Natural killer cell treated with Interleukin-12 subunit alpha and Interleukin-12 subunit beta and Interleukin-15 and Interleukin-18, amount 100 ng/mL, for 72 hours (primary cell): ENCODE measurements at regions not wholly inside any gene's neighbourhood (a gene's known extent, or its start where the extent isn't known, plus 50 kb on each side); places are given as distances from the start of the nearest gene placed in this dataset.
A peak's percentile ranks its signal among the peaks of the same experiment; 100 is the strongest.

Experiments used
- ATAC-seq, 2 donors: fragments of 150-1000 bp; cut with Tn5 transposase in 1 of 2; sonication (Bioruptor Pico), chemical (Tn5 transposase) in 1 of 2; 2 replicates each; pipeline ENCODE4 v1.10.0; 2021
- DNase-seq: peaks from one replicate; pipeline ENCODE4 v3.0.0; 2022; ENCODE audit warnings: low spot score
- H3K27ac Mint-ChIP-seq, 2 donors: 1 replicate in 1 of 2; 2 replicates in 1 of 2; pipeline ENCODE4 v1.8.0; 2022; ENCODE audit warnings: mixed read lengths in 2 of 2, mild to moderate bottlenecking in 1 of 2, moderate library complexity in 1 of 2
- H3K27me3 Mint-ChIP-seq, 2 donors: 1 replicate in 1 of 2; 2 replicates in 1 of 2; pipeline ENCODE4 v1.8.0; 2022; ENCODE audit warnings: mixed read lengths in 2 of 2
- H3K36me3 Mint-ChIP-seq: one replicate; pipeline ENCODE4 v1.8.0; 2022; ENCODE audit warnings: mixed read lengths
- H3K4me1 Mint-ChIP-seq, 2 donors: 1 replicate in 1 of 2; 2 replicates in 1 of 2; pipeline ENCODE4 v1.8.0; 2022; ENCODE audit warnings: low read depth in 2 of 2, mixed read lengths in 2 of 2, mild to moderate bottlenecking in 1 of 2
- H3K4me3 Mint-ChIP-seq: one replicate; pipeline ENCODE4 v1.8.0; 2022; ENCODE audit warnings: mixed read lengths
- H3K9me3 Mint-ChIP-seq: 2 replicates; pipeline ENCODE4 v1.8.0; 2022; ENCODE audit warnings: mixed read lengths

GRCh38 chr5:34542818-34543217, 113.3 kb upstream of the RAI14 start:
- peaks cover 0 to 10% of the 10 kb centered on the region in 2 donors for H3K4me1 Mint-ChIP-seq
- H3K9me3 Mint-ChIP-seq: peaks cover 6% of the 10 kb centered on the region
- no peak overlapping the region for H3K27ac Mint-ChIP-seq
- peaks cover 4% of the 10 kb centered on the region for H3K36me3 Mint-ChIP-seq
- H3K4me3 Mint-ChIP-seq: no peak overlapping the region
- H3K27me3 Mint-ChIP-seq: peaks cover 23 to 33% of the 10 kb centered on the region in 2 donors
- peak in 1 of 2 donors; percentile 64 for ATAC-seq
- DNase-seq: no peak

- Mint-ChIP-seq H3K9me3 (peaks cover 6% of the 10 kb centered on the region), H3K36me3 (peaks cover 4% of the 10 kb centered on the region)
- DNase-seq: no peak
These were observed 112.4 kb upstream of the RAI14 start for GRCh38 chr5:34543687-34544086.

GRCh38 chr5:34544403-34544802, 111.7 kb upstream of the RAI14 start:
- Mint-ChIP-seq H3K4me3 (no peak overlapping the region), H3K27ac (no peak overlapping the region), H3K27me3 (peaks cover 17 to 32% of the 10 kb centered on the region in 2 donors), H3K9me3 (peaks cover 6% of the 10 kb centered on the region), H3K36me3 (peaks cover 4% of the 10 kb centered on the region), H3K4me1 (peaks cover 0 to 10% of the 10 kb centered on the region in 2 donors)
- no peak for DNase-seq
- ATAC-seq: no peak

More at GRCh38 chr5:34543687-34544086, 112.4 kb upstream of the RAI14 start:
- H3K4me1 Mint-ChIP-seq: peaks cover 0 to 10% of the 10 kb centered on the region in 2 donors
- peak overlapping the region in 1 of 2 donors; percentile 19 for H3K27ac Mint-ChIP-seq
- ATAC-seq: no peak
- H3K4me3 Mint-ChIP-seq: no peak overlapping the region
- peaks cover 23 to 32% of the 10 kb centered on the region in 2 donors for H3K27me3 Mint-ChIP-seq

GRCh38 chr5:34545164-34545563, 111.0 kb upstream of the RAI14 start:
- no peak for DNase-seq
- Mint-ChIP-seq H3K4me1 (peaks cover 0 to 10% of the 10 kb centered on the region in 2 donors), H3K27ac (no peak overlapping the region), H3K4me3 (no peak overlapping the region), H3K9me3 (peaks cover 6% of the 10 kb centered on the region), H3K36me3 (peaks cover 4% of the 10 kb centered on the region), H3K27me3 (peaks cover 10 to 26% of the 10 kb centered on the region in 2 donors)
- ATAC-seq: no peak

GRCh38 chr5:34545626-34546025, 110.5 kb upstream of the RAI14 start:
- Mint-ChIP-seq H3K9me3 (peaks cover 6% of the 10 kb centered on the region), H3K36me3 (peaks cover 4% of the 10 kb centered on the region), H3K27me3 (peaks cover 7 to 28% of the 10 kb centered on the region in 2 donors), H3K4me1 (peaks cover 0 to 10% of the 10 kb centered on the region in 2 donors), H3K4me3 (no peak overlapping the region), H3K27ac (no peak overlapping the region)
- no peak for ATAC-seq
- no peak for DNase-seq

- Mint-ChIP-seq H3K27me3 (peaks cover 7 to 25% of the 10 kb centered on the region in 2 donors), H3K27ac (no peak overlapping the region), H3K36me3 (peaks cover 4% of the 10 kb centered on the region), H3K9me3 (peaks cover 6% of the 10 kb centered on the region), H3K4me3 (no peak overlapping the region), H3K4me1 (peaks cover 0 to 9% of the 10 kb centered on the region in 2 donors)
- ATAC-seq: no peak
- no peak for DNase-seq
These were observed 108.6 kb upstream of the RAI14 start for GRCh38 chr5:34547300-34548085.

- Mint-ChIP-seq H3K27ac (no peak overlapping the region), H3K4me1 (peaks cover 0 to 4% of the 10 kb centered on the region in 2 donors), H3K36me3 (peaks cover 4% of the 10 kb centered on the region), H3K4me3 (no peak overlapping the region), H3K27me3 (peaks cover 7 to 19% of the 10 kb centered on the region in 2 donors), H3K9me3 (peaks cover 6% of the 10 kb centered on the region)
- ATAC-seq: no peak
- no peak for DNase-seq
These were observed 108.1 kb upstream of the RAI14 start for GRCh38 chr5:34548086-34548403.

- H3K27ac Mint-ChIP-seq: no peak overlapping the region
- H3K27me3 Mint-ChIP-seq: peaks cover 7 to 16% of the 10 kb centered on the region in 2 donors
- ATAC-seq (no peak), DNase-seq (no peak)
- no peaks in the 10 kb centered on the region for H3K4me1 Mint-ChIP-seq
- no peaks in the 10 kb centered on the region for H3K36me3 Mint-ChIP-seq
- peaks cover 6% of the 10 kb centered on the region for H3K9me3 Mint-ChIP-seq
- H3K4me3 Mint-ChIP-seq: no peak overlapping the region
These were observed 105.9 kb upstream of the RAI14 start for GRCh38 chr5:34550247-34550646.

- Mint-ChIP-seq H3K27ac (no peak overlapping the region), H3K4me1 (no peaks in the 10 kb centered on the region), H3K27me3 (peaks cover 3 to 16% of the 10 kb centered on the region in 2 donors), H3K36me3 (no peaks in the 10 kb centered on the region), H3K9me3 (peaks cover 6% of the 10 kb centered on the region), H3K4me3 (no peak overlapping the region)
- DNase-seq (no peak), ATAC-seq (no peak)
These were observed 105.2 kb upstream of the RAI14 start for GRCh38 chr5:34550964-34551363.

GRCh38 chr5:34551911-34552433, 104.2 kb upstream of the RAI14 start:
- ATAC-seq: no peak
- DNase-seq: no peak
- Mint-ChIP-seq H3K4me3 (no peak overlapping the region), H3K9me3 (peaks cover under 1% of the 10 kb centered on the region), H3K27me3 (peaks cover 0 to 11% of the 10 kb centered on the region in 2 donors), H3K27ac (no peak overlapping the region), H3K4me1 (no peaks in the 10 kb centered on the region), H3K36me3 (no peaks in the 10 kb centered on the region)

GRCh38 chr5:34552686-34553085, 103.4 kb upstream of the RAI14 start:
- Mint-ChIP-seq H3K36me3 (no peaks in the 10 kb centered on the region), H3K4me1 (no peaks in the 10 kb centered on the region), H3K9me3 (no peaks in the 10 kb centered on the region), H3K27me3 (peaks cover 3 to 11% of the 10 kb centered on the region in 2 donors), H3K27ac (no peak overlapping the region), H3K4me3 (no peak overlapping the region)
- no peak for DNase-seq
- ATAC-seq: no peak

- ATAC-seq (no peak), DNase-seq (no peak)
- H3K27me3 Mint-ChIP-seq: peaks cover 11 to 17% of the 10 kb centered on the region in 2 donors
- H3K36me3 Mint-ChIP-seq: no peaks in the 10 kb centered on the region
- H3K9me3 Mint-ChIP-seq: no peaks in the 10 kb centered on the region
- no peaks in the 10 kb centered on the region for H3K4me1 Mint-ChIP-seq
- H3K4me3 Mint-ChIP-seq: no peak overlapping the region
- H3K27ac Mint-ChIP-seq: no peak overlapping the region
These were observed 102.5 kb upstream of the RAI14 start for GRCh38 chr5:34553581-34553980.

- no peak overlapping the region for H3K4me3 Mint-ChIP-seq
- H3K36me3 Mint-ChIP-seq: no peaks in the 10 kb centered on the region
- ATAC-seq: no peak
- H3K27ac Mint-ChIP-seq: no peak overlapping the region
- no peak for DNase-seq
- H3K9me3 Mint-ChIP-seq: no peaks in the 10 kb centered on the region
- no peaks in the 10 kb centered on the region for H3K4me1 Mint-ChIP-seq
- H3K27me3 Mint-ChIP-seq: peaks cover 11 to 13% of the 10 kb centered on the region in 2 donors
These were observed 101.5 kb upstream of the RAI14 start for GRCh38 chr5:34554641-34555040.

GRCh38 chr5:34555699-34556508, 100.2 kb upstream of the RAI14 start:
- Mint-ChIP-seq H3K4me1 (no peaks in the 10 kb centered on the region), H3K4me3 (no peak overlapping the region), H3K27me3 (peaks cover 10 to 19% of the 10 kb centered on the region in 2 donors), H3K9me3 (no peaks in the 10 kb centered on the region), H3K36me3 (no peaks in the 10 kb centered on the region), H3K27ac (no peak overlapping the region)
- DNase-seq (no peak), ATAC-seq (no peak)
